Endothelial cell of umbilical vein (primary cell): ENCODE measurements at regions not wholly inside any gene's neighbourhood (a gene's known extent, or its start where the extent isn't known, plus 50 kb on each side); places are given as distances from the start of the nearest gene placed in this dataset.

Experiments used
- BruUV-seq: library from RNA; stranded (reverse); fragments of 400-500 nt; replicated peaks from 2 replicates; lab custom pipeline; 2021; lab: Mats Ljungman, UMichigan
- CTCF ChIA-PET: fragments of 300-600, 350-600 bp; sonication (Branson Sonifier 250); formaldehyde crosslinking; loops from one replicate; lab custom pipeline; 2021; ENCODE audit warnings: antibody characterized with exemption, inconsistent platforms; lab: Charles Lee
- POLR2A ChIA-PET: fragments of 300-600, 350-600 bp; sonication (Branson Sonifier 250); formaldehyde crosslinking; loops from one replicate; lab custom pipeline; 2021; ENCODE audit warnings: antibody characterized with exemption, inconsistent platforms; lab: Charles Lee
- DNase-seq: peaks from one replicate; pipeline ENCODE4 v3.0.0-alpha.2; 2011; ENCODE audit warnings: low read depth, low spot score
- FAIRE-seq: peaks from 2 replicates; lab custom pipeline; 2011; peaks lifted over from hg19 to GRCh38; lab: Jason Lieb, UNC
- H2AFZ ChIP-seq: 2 replicates; pipeline ENCODE4 v1.6.0; 2012; ENCODE audit warnings: low read depth, low read length, control low read depth, inconsistent platforms
- H3K27ac ChIP-seq: 2 replicates; pipeline ENCODE4 v1.5.1; 2011; ENCODE audit warnings: low read depth, mild to moderate bottlenecking, control low read depth, low read length, moderate library complexity; ENCODE audit not compliant: insufficient read depth
- H3K27me3 ChIP-seq, 2 experiments: 2 replicates each; pipeline versions ENCODE4 v1.6.0 to v1.6.1; 2011; ENCODE audit warnings: low read length in 2 of 2, mixed read lengths in 1 of 2; ENCODE audit not compliant: control insufficient read depth in 2 of 2, insufficient read depth in 2 of 2
- H3K36me3 ChIP-seq, 2 experiments: 2 replicates in 1 of 2; 3 replicates in 1 of 2; pipeline ENCODE4 v1.5.1; 2011; ENCODE audit warnings: low read length in 2 of 2, mild to moderate bottlenecking in 1 of 2, moderate library complexity in 1 of 2; ENCODE audit not compliant: control insufficient read depth in 2 of 2, insufficient read depth in 2 of 2; ENCODE audit errors: extremely low read depth in 1 of 2
- H3K4me1 ChIP-seq: 3 replicates; pipeline ENCODE4 v1.5.1; 2011; ENCODE audit warnings: mild to moderate bottlenecking, low read length; ENCODE audit not compliant: control insufficient read depth, insufficient read depth; ENCODE audit errors: extremely low read depth
- H3K4me2 ChIP-seq: 2 replicates; pipeline ENCODE4 v1.6.1; 2011; ENCODE audit warnings: low read length, control low read depth, mixed read lengths; ENCODE audit not compliant: insufficient read depth
- H3K4me3 ChIP-seq, 3 experiments: fragments of 200-600 bp in 1 of 3; sonication (generic), shearing (Covaris generic) in 1 of 3; replicated peaks in 1 of 3; 2 replicates each; pipeline ENCODE4 v1.5.1; 2011 to 2016; ENCODE audit warnings: control low read depth in 3 of 3, low read length in 3 of 3, mild to moderate bottlenecking in 2 of 3, inconsistent platforms in 1 of 3, low read depth in 1 of 3, moderate library complexity in 1 of 3; ENCODE audit not compliant: insufficient read depth in 1 of 3
- H3K79me2 ChIP-seq: 2 replicates; pipeline ENCODE4 v1.6.0; 2012; ENCODE audit warnings: low read length, inconsistent platforms; ENCODE audit not compliant: control insufficient read depth, insufficient read depth
- H3K9ac ChIP-seq: replicated peaks from 2 replicates; pipeline ENCODE3; 2011; ENCODE audit warnings: low read length, control low read depth; ENCODE audit not compliant: insufficient read depth; ENCODE audit errors: extremely low read depth
- H3K9me1 ChIP-seq: replicated peaks from 3 replicates; pipeline ENCODE4 v1.6.0; 2011; ENCODE audit warnings: mild to moderate bottlenecking, low read length; ENCODE audit not compliant: control insufficient read depth, insufficient read depth; ENCODE audit errors: extremely low read depth
- H3K9me3 ChIP-seq: replicated peaks from 2 replicates; pipeline ENCODE4 v1.5.1; 2012; ENCODE audit warnings: low read length, inconsistent platforms; ENCODE audit not compliant: control insufficient read depth, insufficient read depth
- H4K20me1 ChIP-seq: replicated peaks from 2 replicates; pipeline ENCODE3; 2011; ENCODE audit warnings: mild to moderate bottlenecking, low read length; ENCODE audit not compliant: control insufficient read depth, insufficient read depth; ENCODE audit errors: extremely low read depth
- CTCF ChIP-seq, 2 donors: IDR thresholded peaks; 1 replicate in 1 of 2; 2 replicates in 1 of 2; pipeline ENCODE4 v1.5.1; 2011; ENCODE audit warnings: low read length in 2 of 2, mild to moderate bottlenecking in 2 of 2, moderate library complexity in 2 of 2, control low read depth in 1 of 2, inconsistent platforms in 1 of 2, low read depth in 1 of 2; ENCODE audit not compliant: insufficient read depth in 1 of 2; ENCODE audit errors: extremely low read depth in 1 of 2
- EZH2 ChIP-seq: IDR thresholded peaks from 2 replicates; pipeline ENCODE4 v1.6.1; 2012; ENCODE audit warnings: borderline replicate concordance, low read depth, mild to moderate bottlenecking, moderate library complexity, low read length, inconsistent platforms; ENCODE audit not compliant: severe bottlenecking
- JUN ChIP-seq: IDR thresholded peaks from 2 replicates; pipeline ENCODE4 v1.6.1; 2011; ENCODE audit warnings: borderline replicate concordance, low read depth; ENCODE audit not compliant: insufficient read length, insufficient read depth
- MAX ChIP-seq: IDR thresholded peaks from 2 replicates; pipeline ENCODE4 v1.6.1; 2011; ENCODE audit not compliant: insufficient read depth, insufficient read length
- MYC ChIP-seq: IDR thresholded peaks from one replicate; pipeline ENCODE4 v1.6.1; 2011; ENCODE audit warnings: mild to moderate bottlenecking, low read depth, low read length
- POLR2A ChIP-seq: IDR thresholded peaks from 2 replicates; pipeline ENCODE4 v1.6.1; 2012; ENCODE audit warnings: low read depth, mild to moderate bottlenecking, control low read depth, low read length
- dilution Hi-C: fragments of 300-500 bp; cut with MboI; formaldehyde crosslinking; loops from one replicate; pipeline ENCODE4 v1.15.0; 2019; ENCODE audit warnings: low sequenced_read_pairs; ENCODE audit not compliant: extremely low pct_ligation_motif_present
- intact Hi-C: fragments of 100-400 bp; cut with micrococcal nuclease; formaldehyde crosslinking; loops from one replicate; pipeline ENCODE4 v1.10.0; 2022

- Histone ChIP-seq H3K27ac (no peak overlapping the region), H3K4me2 (no peak overlapping the region), H3K9me1 (no peaks in the 10 kb centered on the region), H3K4me1 (no peaks in the 10 kb centered on the region), H4K20me1 (no peaks in the 10 kb centered on the region), H3K27me3 (no peaks in the 10 kb centered on the region), H3K9ac (no peak overlapping the region), H3K4me3 (no peak overlapping the region), H2AFZ (no peak overlapping the region), H3K36me3 (no peaks in the 10 kb centered on the region), H3K9me3 (peaks cover 2% of the 10 kb centered on the region), H3K79me2 (no peaks in the 10 kb centered on the region)
- intact Hi-C loops (no loop called here), dilution Hi-C loops (no loop called here)
- CTCF ChIA-PET: no interaction called here
- no peak for DNase-seq
- FAIRE-seq: no peak
- POLR2A ChIA-PET: no interaction called here
- BruUV-seq: no TSS peak
- no peak for TF ChIP-seq CTCF (IDR thresholded peaks at IDR 0.05; ENCODE audit: extremely low read depth in 1 of 2, insufficient read depth in 1 of 2, low read depth in 1 of 2, low read length in 2 of 2)
- no peak for TF ChIP-seq EZH2
Measured at GRCh38 chr12:33609910-33610309, 170.3 kb upstream of the SYT10 start.

- dilution Hi-C loops (no loop called here), intact Hi-C loops (no loop called here)
- H3K9me1 ChIP-seq: no peaks in the 10 kb centered on the region
- BruUV-seq: no TSS peak
- DNase-seq: no peak
- no peaks in the 10 kb centered on the region for H3K27me3 ChIP-seq
- TF ChIP-seq MYC: no peak
- no peak for TF ChIP-seq MAX
- TF ChIP-seq CTCF (IDR thresholded peaks at IDR 0.05; ENCODE audit: extremely low read depth in 1 of 2, insufficient read depth in 1 of 2, low read depth in 1 of 2, low read length in 2 of 2): no peak
- TF ChIP-seq JUN: no peak
- no peak for TF ChIP-seq EZH2
- TF ChIP-seq POLR2A: no peak
- H3K4me1 ChIP-seq: no peaks in the 10 kb centered on the region
- H3K36me3 ChIP-seq: no peaks in the 10 kb centered on the region
- H4K20me1 ChIP-seq: no peaks in the 10 kb centered on the region
- H3K4me3 ChIP-seq: no peak overlapping the region
- H3K9ac ChIP-seq: no peak overlapping the region
- no peak overlapping the region for H2AFZ ChIP-seq
- ChIA-PET POLR2A (no interaction called here), CTCF (no interaction called here)
- peaks cover 2% of the 10 kb centered on the region for H3K9me3 ChIP-seq
- H3K27ac ChIP-seq: no peak overlapping the region
- H3K4me2 ChIP-seq: no peak overlapping the region
- H3K79me2 ChIP-seq: no peaks in the 10 kb centered on the region
- FAIRE-seq: no peak
Measured at GRCh38 chr12:33614630-33615029, 175.0 kb upstream of the SYT10 start.
